ENCODE measurements at regions not wholly inside any gene's neighbourhood (a gene's known extent, or its start where the extent isn't known, plus 50 kb on each side); places are given as distances from the start of the nearest gene placed in this dataset.
A peak's percentile ranks its signal among the peaks of the same experiment; 100 is the strongest.

- H3K4me3 ChIP-seq, result no peak overlapping the region
- DNase-seq (peak; percentile 71 to 84), ATAC-seq (peak; percentile 13 to 43 (median 34))
- no peak for TF ChIP-seq CTCF (IDR thresholded peaks at IDR 0.05)
- no peaks in the 10 kb centered on the region for H3K9me3 ChIP-seq
- peaks cover 9% of the 10 kb centered on the region for H3K4me1 ChIP-seq
- no peaks in the 10 kb centered on the region for H3K36me3 ChIP-seq (ENCODE audit: insufficient read depth in 1 of 2, low read depth in 1 of 2)
- 52 to 54% (median 52%) methylated on average over 11 of the region's 11 CpGs for WGBS, 3 donors
- peak overlapping the region; percentile 24 for H3K27ac ChIP-seq
- no peaks in the 10 kb centered on the region for H3K27me3 ChIP-seq (ENCODE audit: insufficient read depth in 3 of 3, low read length in 2 of 3)
- intact Hi-C loops (cut with DNase I), result loop anchor here in 1 of 2 donors (5.0 kb wide), 1 partner anchor 53 kb away; no protein-coding TSS in a partner anchor
Measured at GRCh38 chr2:71935262-71935848, 212.3 kb downstream of the CYP26B1 start.

- Histone ChIP-seq H3K27ac (peak overlapping the region; percentile 24), H3K4me1 (peaks cover 9% of the 10 kb centered on the region), H3K9me3 (no peaks in the 10 kb centered on the region), H3K36me3 (ENCODE audit: insufficient read depth in 1 of 2, low read depth in 1 of 2) (no peaks in the 10 kb centered on the region), H3K4me3 (no peak overlapping the region), H3K27me3 (ENCODE audit: insufficient read depth in 3 of 3, low read length in 2 of 3) (no peaks in the 10 kb centered on the region)
- no peak for TF ChIP-seq CTCF (IDR thresholded peaks at IDR 0.05)
- DNase-seq (peak; percentile 68 to 82), ATAC-seq (peak; percentile 33 to 69 (median 56))
- intact Hi-C loops (cut with DNase I), result loop anchor here in 1 of 2 donors (5.0 kb wide), 1 partner anchor 52 kb away; no protein-coding TSS in a partner anchor
- WGBS, 3 donors, result 66 to 76% (median 74%) methylated on average over 4 of the region's 4 CpGs
Measured at GRCh38 chr2:71934595-71935261, 212.9 kb downstream of the CYP26B1 start.

- no peaks in the 10 kb centered on the region for H3K9me3 ChIP-seq
- no peaks in the 10 kb centered on the region for H3K36me3 ChIP-seq (ENCODE audit: insufficient read depth in 1 of 2, low read depth in 1 of 2)
- ATAC-seq (no peak), DNase-seq (no peak)
- 62 to 89% (median 76%) methylated on average over 2 of the region's 2 CpGs for WGBS, 3 donors
- no peak for TF ChIP-seq CTCF (IDR thresholded peaks at IDR 0.05)
- H3K27me3 ChIP-seq (ENCODE audit: insufficient read depth in 3 of 3, low read length in 2 of 3), result no peaks in the 10 kb centered on the region
- intact Hi-C loops (cut with DNase I), result no loop called here
- H3K4me1 ChIP-seq, result peaks cover 6% of the 10 kb centered on the region
- H3K4me3 ChIP-seq, result no peak overlapping the region
- no peak overlapping the region for H3K27ac ChIP-seq
Measured at GRCh38 chr2:71934320-71934593, 213.4 kb downstream of the CYP26B1 start.

GRCh38 chr2:71933467-71934319 lies 214.0 kb downstream of the CYP26B1 start:
- Histone ChIP-seq H3K9me3 (no peaks in the 10 kb centered on the region), H3K27ac (no peak overlapping the region), H3K4me1 (peaks cover 6% of the 10 kb centered on the region), H3K27me3 (ENCODE audit: insufficient read depth in 3 of 3, low read length in 2 of 3) (no peaks in the 10 kb centered on the region), H3K36me3 (ENCODE audit: insufficient read depth in 1 of 2, low read depth in 1 of 2) (no peaks in the 10 kb centered on the region), H3K4me3 (no peak overlapping the region)
- peak; percentile 5 for TF ChIP-seq CTCF (IDR thresholded peaks at IDR 0.05)
- DNase-seq, result no peak
- 71 to 86% (median 75%) methylated on average over 8 of the region's 8 CpGs for WGBS, 3 donors
- intact Hi-C loops (cut with DNase I), result no loop called here
- peak in 1 of 4 donors; percentile 33 for ATAC-seq

Measured in psoas muscle (tissue), 7 donors.